ENCODE measurements at regions not wholly inside any gene's neighbourhood (a gene's known extent, or its start where the extent isn't known, plus 50 kb on each side); places are given as distances from the start of the nearest gene placed in this dataset.

- H3K4me1 Mint-ChIP-seq = peaks cover 21% of the 10 kb centered on the region
- no peak overlapping the region for H3K4me3 Mint-ChIP-seq
- DNase-seq = no peak
- H3K36me3 Mint-ChIP-seq (ENCODE audit: low read depth) = no peaks in the 10 kb centered on the region
- H3K9me3 Mint-ChIP-seq = peaks cover 2% of the 10 kb centered on the region
- H3K27me3 Mint-ChIP-seq (ENCODE audit: low read depth, poor library complexity) = no peaks in the 10 kb centered on the region
- TF ChIP-seq CTCF (IDR thresholded peaks at IDR 0.05) = no peak
- no peak overlapping the region for H3K27ac Mint-ChIP-seq
These were observed 107.3 kb upstream of the DCN start for GRCh38 chr12:91289906-91290305.

GRCh38 chr12:91289072-91289471 lies 106.5 kb upstream of the DCN start:
- TF ChIP-seq CTCF (IDR thresholded peaks at IDR 0.05) = no peak
- H3K27me3 Mint-ChIP-seq (ENCODE audit: low read depth, poor library complexity) = no peaks in the 10 kb centered on the region
- H3K27ac Mint-ChIP-seq = no peak overlapping the region
- no peak for DNase-seq
- no peak overlapping the region for H3K4me3 Mint-ChIP-seq
- H3K36me3 Mint-ChIP-seq (ENCODE audit: low read depth) = no peaks in the 10 kb centered on the region
- H3K9me3 Mint-ChIP-seq = no peaks in the 10 kb centered on the region
- peaks cover 21% of the 10 kb centered on the region for H3K4me1 Mint-ChIP-seq

GRCh38 chr12:91287753-91288152 lies 105.1 kb upstream of the DCN start:
- H3K27me3 Mint-ChIP-seq (ENCODE audit: low read depth, poor library complexity) = no peaks in the 10 kb centered on the region
- no peak overlapping the region for H3K4me3 Mint-ChIP-seq
- DNase-seq = no peak
- no peaks in the 10 kb centered on the region for H3K36me3 Mint-ChIP-seq (ENCODE audit: low read depth)
- peak overlapping the region; percentile 47 for H3K27ac Mint-ChIP-seq
- H3K4me1 Mint-ChIP-seq = peaks cover 21% of the 10 kb centered on the region
- TF ChIP-seq CTCF (IDR thresholded peaks at IDR 0.05) = no peak
- no peaks in the 10 kb centered on the region for H3K9me3 Mint-ChIP-seq

- no peak for DNase-seq
- Mint-ChIP-seq H3K4me3 (no peak overlapping the region), H3K4me1 (peaks cover 27% of the 10 kb centered on the region), H3K36me3 (ENCODE audit: low read depth) (no peaks in the 10 kb centered on the region), H3K9me3 (no peaks in the 10 kb centered on the region), H3K27me3 (ENCODE audit: low read depth, poor library complexity) (no peaks in the 10 kb centered on the region), H3K27ac (no peak overlapping the region)
- no peak for TF ChIP-seq CTCF (IDR thresholded peaks at IDR 0.05)
These were observed 95.5 kb upstream of the DCN start for GRCh38 chr12:91278126-91278525.

GRCh38 chr12:91276509-91276908 lies 93.9 kb upstream of the DCN start:
- Mint-ChIP-seq H3K4me1 (peaks cover 38% of the 10 kb centered on the region), H3K4me3 (no peak overlapping the region), H3K9me3 (peaks cover 7% of the 10 kb centered on the region), H3K27ac (no peak overlapping the region), H3K27me3 (ENCODE audit: low read depth, poor library complexity) (no peaks in the 10 kb centered on the region), H3K36me3 (ENCODE audit: low read depth) (peaks cover 11% of the 10 kb centered on the region)
- no peak for DNase-seq
- TF ChIP-seq CTCF (IDR thresholded peaks at IDR 0.05) = no peak

GRCh38 chr12:91275321-91275720 lies 92.7 kb upstream of the DCN start:
- no peak for TF ChIP-seq CTCF (IDR thresholded peaks at IDR 0.05)
- Mint-ChIP-seq H3K27ac (peak overlapping the region; percentile 95), H3K36me3 (ENCODE audit: low read depth) (peaks cover 16% of the 10 kb centered on the region), H3K9me3 (peaks cover 12% of the 10 kb centered on the region), H3K4me1 (peaks cover 44% of the 10 kb centered on the region), H3K4me3 (no peak overlapping the region), H3K27me3 (ENCODE audit: low read depth, poor library complexity) (no peaks in the 10 kb centered on the region)
- no peak for DNase-seq

Measured in nephron progenitor cell (in vitro differentiated cells).